ENCODE measurements at regions not wholly inside any gene's neighbourhood (a gene's known extent, or its start where the extent isn't known, plus 50 kb on each side); places are given as distances from the start of the nearest gene placed in this dataset.

DNA sequence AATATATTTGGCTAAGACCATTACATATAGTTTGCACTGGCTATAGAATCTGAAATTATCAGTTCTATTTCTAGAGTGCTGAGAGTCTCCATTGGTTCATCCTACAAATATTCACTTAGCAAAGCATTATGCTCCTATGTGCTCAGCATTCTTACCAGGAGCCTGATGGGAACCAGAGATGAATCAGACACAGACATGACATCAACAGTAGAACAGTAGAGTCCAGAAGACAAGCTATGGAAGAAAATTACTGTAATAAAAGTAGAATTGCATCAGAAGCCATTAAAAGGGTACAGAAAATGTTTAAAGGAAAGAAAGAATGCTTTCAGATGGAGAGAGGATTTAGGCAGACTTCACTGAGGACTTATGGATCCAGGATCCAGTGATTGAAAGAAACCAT is 271.7 kb upstream of the SNX7 start:
- TF ChIP-seq POLR2A (IDR thresholded peaks at IDR 0.05; ENCODE audit: low read depth, low read length) (no peak), POLR2AphosphoS5 (IDR thresholded peaks at IDR 0.05; ENCODE audit: low read depth, low read length) (no peak), TAF1 (IDR thresholded peaks at IDR 0.05; ENCODE audit: low read depth, low read length) (no peak), PAX5 (IDR thresholded peaks at IDR 0.05; ENCODE audit: insufficient read depth, low read length, severe bottlenecking) (no peak), SPI1 (IDR thresholded peaks at IDR 0.05; ENCODE audit: low read depth, low read length) (no peak), POU2F2 (IDR thresholded peaks at IDR 0.05; ENCODE audit: low read depth, low read length) (no peak)

Data from GM12891 (cell line).